ENCODE measurements at regions not wholly inside any gene's neighbourhood (a gene's known extent, or its start where the extent isn't known, plus 50 kb on each side); places are given as distances from the start of the nearest gene placed in this dataset.

DNA sequence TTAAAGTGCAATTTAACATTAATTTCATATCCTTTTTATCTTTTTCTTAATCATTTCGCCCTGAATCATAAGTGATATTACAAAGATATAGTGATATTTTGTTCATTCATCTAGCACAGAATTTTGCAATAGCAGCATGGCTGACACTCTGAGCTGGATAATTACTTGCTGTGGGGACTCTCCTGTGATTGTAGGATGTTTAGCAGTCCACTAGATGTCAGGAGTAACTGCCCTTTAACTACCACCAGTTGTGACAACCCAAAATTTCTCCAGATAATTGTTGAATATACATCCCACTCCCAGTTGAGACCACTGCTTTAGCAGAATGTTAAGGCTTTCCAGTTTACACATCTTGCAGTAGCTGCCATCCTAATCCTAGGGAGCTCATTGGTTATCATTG lies 196.8 kb upstream of the MBNL1 start:
- DNase-seq (ENCODE audit: low read depth) = peak; percentile 82
- H3K4me3 ChIP-seq (replicated peaks; ENCODE audit: low read depth, low read length) = no peak overlapping the region
- TF ChIP-seq CTCF (IDR thresholded peaks at IDR 0.05; ENCODE audit: low read length, missing control alignments) = peak; percentile 69

- peak; percentile 70 for DNase-seq (ENCODE audit: low read depth)
- TF ChIP-seq CTCF (IDR thresholded peaks at IDR 0.05; ENCODE audit: low read length, missing control alignments) = peak; percentile 9
Observed at GRCh38 chr3:152073267-152073666, 195.5 kb upstream of the MBNL1 start.

GRCh38 chr3:152076148-152076547 lies 192.6 kb upstream of the MBNL1 start:
- DNase-seq (ENCODE audit: low read depth) = peak; percentile 49
- H3K4me3 ChIP-seq (replicated peaks; ENCODE audit: low read depth, low read length) = no peak overlapping the region
- TF ChIP-seq CTCF (IDR thresholded peaks at IDR 0.05; ENCODE audit: low read length, missing control alignments) = peak; percentile 13

More at GRCh38 chr3:152073267-152073666, 195.5 kb upstream of the MBNL1 start:
- no peak overlapping the region for H3K4me3 ChIP-seq (replicated peaks; ENCODE audit: low read depth, low read length)

GRCh38 chr3:152079980-152080379 lies 188.7 kb upstream of the MBNL1 start:
- no peak for DNase-seq (ENCODE audit: low read depth)
- no peak overlapping the region for H3K4me3 ChIP-seq (replicated peaks; ENCODE audit: low read depth, low read length)
- TF ChIP-seq CTCF (IDR thresholded peaks at IDR 0.05; ENCODE audit: low read length, missing control alignments) = no peak

- no peak overlapping the region for H3K4me3 ChIP-seq (replicated peaks; ENCODE audit: low read depth, low read length)
- DNase-seq (ENCODE audit: low read depth) = no peak
- no peak for TF ChIP-seq CTCF (IDR thresholded peaks at IDR 0.05; ENCODE audit: low read length, missing control alignments)
Observed at GRCh38 chr3:152083135-152083534, 185.6 kb upstream of the MBNL1 start.

DNA sequence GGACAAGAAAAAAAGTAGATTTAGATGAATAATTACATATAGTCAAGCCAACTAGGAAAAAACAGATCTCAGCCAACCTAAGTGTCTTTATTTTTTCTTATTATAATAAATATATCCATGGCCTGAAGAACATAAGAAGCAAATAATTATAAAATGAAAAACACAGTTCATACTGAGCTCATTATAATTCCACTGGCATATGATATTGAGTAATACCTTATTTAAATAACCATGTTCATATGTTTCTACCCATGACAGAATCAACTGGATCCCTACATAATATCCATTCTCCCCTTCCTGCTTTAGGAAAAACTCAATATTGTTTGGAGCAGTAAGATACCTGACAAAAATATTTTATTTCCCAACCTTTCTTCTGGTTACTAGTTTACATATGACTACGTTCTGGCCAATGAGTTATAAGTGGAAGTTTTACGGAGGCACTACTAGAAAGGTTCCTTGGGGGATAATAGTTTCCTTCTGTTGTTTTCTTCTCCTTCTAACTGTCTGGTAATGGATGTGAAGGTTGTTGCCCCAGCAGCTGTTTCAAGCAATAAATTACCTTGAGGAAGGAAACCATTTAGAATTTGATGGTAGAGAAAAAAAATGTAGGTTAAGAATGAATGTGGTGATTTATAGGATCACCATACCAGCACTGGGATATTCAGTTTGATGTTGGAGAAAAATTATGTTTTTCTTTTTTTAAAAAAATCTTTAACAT lies 184.1 kb upstream of the MBNL1 start:
- no peak for DNase-seq (ENCODE audit: low read depth)
- no peak overlapping the region for H3K4me3 ChIP-seq (replicated peaks; ENCODE audit: low read depth, low read length)
- no peak for TF ChIP-seq CTCF (IDR thresholded peaks at IDR 0.05; ENCODE audit: low read length, missing control alignments)

- H3K4me3 ChIP-seq (replicated peaks; ENCODE audit: low read depth, low read length) = no peak overlapping the region
- no peak for DNase-seq (ENCODE audit: low read depth)
- TF ChIP-seq CTCF (IDR thresholded peaks at IDR 0.05; ENCODE audit: low read length, missing control alignments) = no peak
Observed at GRCh38 chr3:152087153-152087552, 181.6 kb upstream of the MBNL1 start.
